Lung microvascular endothelial cell (primary cell): ENCODE measurements at regions not wholly inside any gene's neighbourhood (a gene's known extent, or its start where the extent isn't known, plus 50 kb on each side); places are given as distances from the start of the nearest gene placed in this dataset.

ENCODE experiments used
- DNase-seq, 2 donors: peaks; one replicate each; pipeline versions ENCODE4 v3.0.0 to v3.0.0-alpha.2; 2010; ENCODE audit warnings: low read depth in 2 of 2

GRCh38 chr10:106520698-106521097 lies 643.8 kb downstream of the SORCS1 start:
- no peak for DNase-seq

GRCh38 chr10:106519376-106520030 lies 645.0 kb downstream of the SORCS1 start:
- DNase-seq: no peak

- DNase-seq: no peak
Observed at GRCh38 chr10:106515206-106515790, 649.2 kb downstream of the SORCS1 start.

- peak in 1 of 2 donors; percentile 7 for DNase-seq
Observed at GRCh38 chr10:106513352-106513771, 651.1 kb downstream of the SORCS1 start.

GRCh38 chr10:106511917-106512316 lies 652.6 kb downstream of the SORCS1 start:
- no peak for DNase-seq

GRCh38 chr10:106508950-106509349 lies 655.6 kb downstream of the SORCS1 start:
- no peak for DNase-seq

- DNase-seq: no peak
Observed at GRCh38 chr10:106506526-106507283, 657.8 kb downstream of the SORCS1 start.

- no peak for DNase-seq
Observed at GRCh38 chr10:106504536-106504935, 660.0 kb downstream of the SORCS1 start.

- no peak for DNase-seq
Observed at GRCh38 chr10:106502641-106503040, 661.9 kb downstream of the SORCS1 start.

- DNase-seq: no peak
Observed at GRCh38 chr10:106500925-106501525, 663.5 kb downstream of the SORCS1 start.

GRCh38 chr10:106500041-106500924 lies 664.2 kb downstream of the SORCS1 start:
- DNase-seq: no peak

- DNase-seq: no peak
Observed at GRCh38 chr10:106499448-106499847, 665.1 kb downstream of the SORCS1 start.

GRCh38 chr10:106498675-106499074 lies 665.8 kb downstream of the SORCS1 start:
- no peak for DNase-seq

- no peak for DNase-seq
Observed at GRCh38 chr10:106495931-106496330, 668.6 kb downstream of the SORCS1 start.

- no peak for DNase-seq
Observed at GRCh38 chr10:106493751-106494150, 670.8 kb downstream of the SORCS1 start.

- no peak for DNase-seq
Observed at GRCh38 chr10:106493226-106493625, 671.3 kb downstream of the SORCS1 start.

- DNase-seq: no peak
Observed at GRCh38 chr10:106487726-106488125, 676.8 kb downstream of the SORCS1 start.

GRCh38 chr10:106481598-106482275 lies 682.8 kb downstream of the SORCS1 start:
- no peak for DNase-seq

GRCh38 chr10:106479636-106480035 lies 684.9 kb downstream of the SORCS1 start:
- DNase-seq: no peak

GRCh38 chr10:106474876-106475275 lies 689.6 kb downstream of the SORCS1 start:
- DNase-seq: no peak
